ENCODE measurements at regions not wholly inside any gene's neighbourhood (a gene's known extent, or its start where the extent isn't known, plus 50 kb on each side); places are given as distances from the start of the nearest gene placed in this dataset.

- TF ChIP-seq POLR2AphosphoS5 (IDR thresholded peaks at IDR 0.05; ENCODE audit: low read depth) (no peak), CTCF (IDR thresholded peaks at IDR 0.05; ENCODE audit: insufficient read depth, low read length) (no peak), REST (IDR thresholded peaks at IDR 0.05; ENCODE audit: insufficient replicate concordance, low read depth) (no peak), GABPA (IDR thresholded peaks at IDR 0.05; ENCODE audit: low read depth) (no peak)
Observed at GRCh38 chr13:81018936-81019335, 678.0 kb upstream of the SPRY2 start.

All from HL-60 (cell line).